MM.1S (cell line): ENCODE measurements at regions not wholly inside any gene's neighbourhood (a gene's known extent, or its start where the extent isn't known, plus 50 kb on each side); places are given as distances from the start of the nearest gene placed in this dataset.

Experiments used
- DNase-seq: peaks from one replicate; pipeline ENCODE4 v3.0.0-alpha.2; 2015
- H2AFZ ChIP-seq: fragments of 300-600 bp; sonication (generic); 2 replicates; pipeline ENCODE4 v1.6.0; 2016; ENCODE audit warnings: antibody characterized with exemption, low read length
- H3F3A ChIP-seq: fragments of 300-600 bp; sonication (generic); 2 replicates; pipeline ENCODE4 v1.6.1; 2016; ENCODE audit warnings: mild to moderate bottlenecking, antibody characterized with exemption, low read length, moderate library complexity, mixed read lengths; ENCODE audit not compliant: insufficient read depth
- H3K27ac ChIP-seq: fragments of 300-600 bp; sonication (generic); 2 replicates; pipeline ENCODE4 v1.5.1; 2016; ENCODE audit warnings: mild to moderate bottlenecking, low read length
- H3K27me3 ChIP-seq: fragments of 300-600 bp; sonication (generic); replicated peaks from 2 replicates; pipeline ENCODE4 v1.6.0; 2016; ENCODE audit warnings: low read length; ENCODE audit not compliant: insufficient read depth
- H3K36me3 ChIP-seq: fragments of 300-600 bp; sonication (generic); replicated peaks from 2 replicates; pipeline ENCODE4 v1.6.1; 2016; ENCODE audit warnings: mild to moderate bottlenecking, low read length, mixed read lengths; ENCODE audit not compliant: insufficient read depth
- H3K4me1 ChIP-seq: fragments of 300-600 bp; sonication (generic); 2 replicates; pipeline ENCODE4 v1.6.1; 2016; ENCODE audit warnings: low read length, mixed read lengths
- H3K4me2 ChIP-seq: fragments of 300-600 bp; sonication (generic); 2 replicates; pipeline ENCODE4 v1.6.0; 2016; ENCODE audit warnings: low read depth, low read length
- H3K4me3 ChIP-seq: fragments of 300-600 bp; sonication (generic); 2 replicates; pipeline ENCODE4 v1.5.1; 2016; ENCODE audit warnings: low read length, mixed read lengths
- H3K79me2 ChIP-seq: fragments of 300-600 bp; sonication (generic); 2 replicates; pipeline ENCODE4 v1.6.1; 2016; ENCODE audit warnings: mixed run types, low read length, mixed read lengths
- H3K9ac ChIP-seq: fragments of 300-600 bp; sonication (generic); 2 replicates; pipeline ENCODE4 v1.6.1; 2016; ENCODE audit warnings: low read length, mixed read lengths
- H3K9me2 ChIP-seq: fragments of 300-600 bp; sonication (generic); replicated peaks from 2 replicates; pipeline ENCODE4 v1.6.1; 2016; ENCODE audit warnings: mild to moderate bottlenecking, low read length, mixed read lengths; ENCODE audit not compliant: insufficient read depth
- H3K9me3 ChIP-seq: fragments of 300-600 bp; sonication (generic); replicated peaks from 2 replicates; pipeline ENCODE4 v1.6.1; 2016; ENCODE audit warnings: mild to moderate bottlenecking, low read length, mixed read lengths; ENCODE audit not compliant: insufficient read depth
- H4K20me1 ChIP-seq: fragments of 300-600 bp; sonication (generic); 2 replicates; pipeline ENCODE4 v1.6.1; 2016; ENCODE audit warnings: mild to moderate bottlenecking, low read length, moderate library complexity, mixed read lengths; ENCODE audit not compliant: insufficient read depth
- EZH2 ChIP-seq: fragments of 300-600 bp; sonication (generic); optimal IDR thresholded peaks from 2 replicates; pipeline ENCODE3; 2017; ENCODE audit warnings: low read depth, mild to moderate bottlenecking, antibody characterized with exemption, low read length, mixed read lengths
- EZH2phosphoT487 ChIP-seq: fragments of 300-600 bp; sonication (generic); IDR thresholded peaks from 2 replicates; pipeline ENCODE4 v1.6.1; 2018; ENCODE audit warnings: antibody characterized with exemption, low read length
- TF ChIP-seq, protein P1 (sequence below): fragments of 300-600 bp; sonication (generic); IDR thresholded peaks from 2 replicates; pipeline ENCODE4 v1.5.1; 2016; ENCODE audit warnings: antibody characterized with exemption, low read length, mixed read lengths

DNA sequence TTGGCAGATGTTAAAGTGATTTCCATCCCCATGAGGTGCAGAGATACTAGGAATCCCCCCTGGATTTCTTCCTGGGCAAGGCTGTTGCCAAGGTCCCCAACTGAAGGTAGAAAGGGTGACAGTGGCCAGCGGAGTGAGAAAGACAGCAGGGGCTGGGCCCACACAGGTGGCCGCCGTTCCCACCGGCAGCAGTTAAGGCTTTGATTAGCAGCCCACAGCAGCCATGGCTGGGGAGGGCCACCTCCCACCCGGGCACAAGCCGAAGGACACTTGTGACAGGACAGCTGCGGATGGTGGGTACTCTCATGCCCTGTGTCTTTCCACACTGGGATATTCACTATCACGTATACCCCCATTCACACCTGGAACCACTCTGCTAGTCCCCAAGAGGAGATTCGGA lies 63.9 kb upstream of the CDYL start:
- TF ChIP-seq EZH2phosphoT487 (no peak), EZH2 (no peak)
- TF ChIP-seq, protein P1, sequence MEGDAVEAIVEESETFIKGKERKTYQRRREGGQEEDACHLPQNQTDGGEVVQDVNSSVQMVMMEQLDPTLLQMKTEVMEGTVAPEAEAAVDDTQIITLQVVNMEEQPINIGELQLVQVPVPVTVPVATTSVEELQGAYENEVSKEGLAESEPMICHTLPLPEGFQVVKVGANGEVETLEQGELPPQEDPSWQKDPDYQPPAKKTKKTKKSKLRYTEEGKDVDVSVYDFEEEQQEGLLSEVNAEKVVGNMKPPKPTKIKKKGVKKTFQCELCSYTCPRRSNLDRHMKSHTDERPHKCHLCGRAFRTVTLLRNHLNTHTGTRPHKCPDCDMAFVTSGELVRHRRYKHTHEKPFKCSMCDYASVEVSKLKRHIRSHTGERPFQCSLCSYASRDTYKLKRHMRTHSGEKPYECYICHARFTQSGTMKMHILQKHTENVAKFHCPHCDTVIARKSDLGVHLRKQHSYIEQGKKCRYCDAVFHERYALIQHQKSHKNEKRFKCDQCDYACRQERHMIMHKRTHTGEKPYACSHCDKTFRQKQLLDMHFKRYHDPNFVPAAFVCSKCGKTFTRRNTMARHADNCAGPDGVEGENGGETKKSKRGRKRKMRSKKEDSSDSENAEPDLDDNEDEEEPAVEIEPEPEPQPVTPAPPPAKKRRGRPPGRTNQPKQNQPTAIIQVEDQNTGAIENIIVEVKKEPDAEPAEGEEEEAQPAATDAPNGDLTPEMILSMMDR, result no peak
- Histone ChIP-seq H3K9me2 (no peaks in the 10 kb centered on the region), H3K4me3 (no peak overlapping the region), H3K27me3 (no peaks in the 10 kb centered on the region), H3K4me1 (no peaks in the 10 kb centered on the region), H3K4me2 (no peak overlapping the region), H3K79me2 (no peaks in the 10 kb centered on the region), H4K20me1 (no peaks in the 10 kb centered on the region), H2AFZ (no peak overlapping the region), H3K9ac (no peak overlapping the region), H3F3A (no peaks in the 10 kb centered on the region), H3K36me3 (no peaks in the 10 kb centered on the region), H3K9me3 (no peaks in the 10 kb centered on the region), H3K27ac (no peak overlapping the region)
- DNase-seq, result no peak

DNA sequence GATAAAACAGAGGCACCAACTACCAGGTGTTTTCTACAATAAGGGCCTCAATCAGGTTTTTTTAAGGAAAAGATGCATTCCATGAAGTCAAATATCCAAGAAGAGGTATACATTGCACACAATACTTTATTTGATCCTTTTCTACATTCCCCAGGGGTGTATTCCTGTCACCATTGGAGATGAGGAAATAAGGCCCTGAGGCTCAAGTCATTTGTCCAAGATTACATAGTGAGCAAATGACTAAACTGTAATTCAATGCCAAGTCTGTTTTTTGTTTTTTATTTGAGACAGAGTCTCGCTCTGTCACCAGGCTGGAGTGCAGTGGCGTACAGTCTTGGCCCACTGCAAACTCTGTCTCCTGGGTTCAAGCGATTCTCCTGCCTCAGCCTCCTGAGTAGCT lies 69.2 kb upstream of the CDYL start:
- Histone ChIP-seq H3K79me2 (no peaks in the 10 kb centered on the region), H3K9ac (no peak overlapping the region), H3F3A (no peaks in the 10 kb centered on the region), H3K4me2 (no peak overlapping the region), H3K9me2 (no peaks in the 10 kb centered on the region), H3K4me3 (no peak overlapping the region), H3K9me3 (no peaks in the 10 kb centered on the region), H4K20me1 (no peaks in the 10 kb centered on the region), H3K4me1 (no peaks in the 10 kb centered on the region), H3K27ac (no peak overlapping the region), H3K27me3 (no peaks in the 10 kb centered on the region), H2AFZ (no peak overlapping the region), H3K36me3 (no peaks in the 10 kb centered on the region)
- TF ChIP-seq EZH2phosphoT487, result no peak
- no peak for TF ChIP-seq EZH2
- TF ChIP-seq, protein P1, result no peak
- DNase-seq, result no peak

DNA sequence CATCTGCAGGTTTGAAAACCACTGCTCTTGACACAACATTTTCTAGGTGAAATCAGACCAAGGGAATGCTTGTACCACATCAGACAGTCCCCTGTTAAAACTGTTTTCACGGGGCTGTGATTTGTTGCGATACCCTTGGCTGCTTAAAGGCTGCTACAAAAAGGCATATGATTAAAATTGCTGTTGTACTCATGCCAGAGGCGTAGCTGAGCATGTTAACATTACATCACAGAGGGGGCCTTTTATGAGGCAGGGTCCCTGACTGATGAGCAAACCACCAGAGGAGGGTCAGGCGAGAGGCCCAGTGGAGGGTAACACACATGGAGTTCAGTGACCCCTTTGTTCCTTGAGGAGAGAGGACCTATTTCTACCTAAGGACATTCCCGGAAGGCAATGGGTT lies 70.4 kb upstream of the CDYL start:
- H3K4me2 ChIP-seq, result no peak overlapping the region
- H3K4me1 ChIP-seq, result no peaks in the 10 kb centered on the region
- no peaks in the 10 kb centered on the region for H4K20me1 ChIP-seq
- H3F3A ChIP-seq, result no peaks in the 10 kb centered on the region
- H3K9me2 ChIP-seq, result no peaks in the 10 kb centered on the region
- no peak overlapping the region for H3K9ac ChIP-seq
- H3K27ac ChIP-seq, result no peak overlapping the region
- no peak overlapping the region for H3K4me3 ChIP-seq
- no peaks in the 10 kb centered on the region for H3K27me3 ChIP-seq
- no peaks in the 10 kb centered on the region for H3K36me3 ChIP-seq
- no peak overlapping the region for H2AFZ ChIP-seq
- no peaks in the 10 kb centered on the region for H3K79me2 ChIP-seq
- DNase-seq, result no peak
- H3K9me3 ChIP-seq, result no peaks in the 10 kb centered on the region
- no peak for TF ChIP-seq EZH2phosphoT487
- TF ChIP-seq, protein P1, result no peak
- no peak for TF ChIP-seq EZH2
